ENCODE measurements at regions not wholly inside any gene's neighbourhood (a gene's known extent, or its start where the extent isn't known, plus 50 kb on each side); places are given as distances from the start of the nearest gene placed in this dataset.

GRCh38 chr20:23160536-23161243 lies 74.6 kb upstream of the CD93 start:
- Histone ChIP-seq H3K4me3 (no peak overlapping the region), H3K4me1 (peaks cover 24 to 77% (median 45%) of the 10 kb centered on the region in 4 donors), H3K27ac (peak overlapping the region; percentile 28 to 52 (median 42)), H3K9me3 (no peaks in the 10 kb centered on the region), H3K27me3 (no peaks in the 10 kb centered on the region), H3K36me3 (no peaks in the 10 kb centered on the region)
- 72% methylated on average over 6 of the region's 6 CpGs; no CpG with 5 or more reads in 1 of the 2 donors for WGBS, 2 donors (ENCODE audit: low coverage in 1 of 2)
- DNase-seq, result no peak
- intact Hi-C loops (cut with DNase I; ENCODE audit: low total_unique reads) (no loop called here), in situ Hi-C loops (cut with MboI; ENCODE audit: low pct_ligation_motif_present in 1 of 4, low pct_unique_long_range_greater_than_20kb in 1 of 4, low sequenced_read_pairs in 3 of 4) (no loop called here)
- TF ChIP-seq POLR2A (IDR thresholded peaks at IDR 0.05) (no peak), EP300 (IDR thresholded peaks at IDR 0.05; ENCODE audit: low read depth) (no peak), POLR2AphosphoS5 (IDR thresholded peaks at IDR 0.05) (no peak), CTCF (IDR thresholded peaks at IDR 0.05) (no peak)

GRCh38 chr20:23159947-23160318 lies 73.8 kb upstream of the CD93 start:
- Histone ChIP-seq H3K27ac (peak overlapping the region; percentile 38 to 59 (median 48)), H3K36me3 (no peaks in the 10 kb centered on the region), H3K4me3 (no peak overlapping the region), H3K9me3 (no peaks in the 10 kb centered on the region), H3K27me3 (no peaks in the 10 kb centered on the region), H3K4me1 (peaks cover 21 to 70% (median 41%) of the 10 kb centered on the region in 4 donors)
- intact Hi-C loops (cut with DNase I; ENCODE audit: low total_unique reads), result no loop called here
- DNase-seq, result no peak
- no peak for TF ChIP-seq EP300 (IDR thresholded peaks at IDR 0.05; ENCODE audit: low read depth)
- no peak for TF ChIP-seq POLR2AphosphoS5 (IDR thresholded peaks at IDR 0.05)
- in situ Hi-C loops (cut with MboI; ENCODE audit: low pct_ligation_motif_present in 1 of 4, low pct_unique_long_range_greater_than_20kb in 1 of 4, low sequenced_read_pairs in 3 of 4), result no loop called here
- 39 to 62% methylated on average over 4 of the region's 4 CpGs for WGBS, 2 donors (ENCODE audit: low coverage in 1 of 2)

- intact Hi-C loops (cut with DNase I; ENCODE audit: low total_unique reads), result no loop called here
- no peak for DNase-seq
- peaks cover 16 to 67% (median 37%) of the 10 kb centered on the region in 4 donors for H3K4me1 ChIP-seq
- H3K27ac ChIP-seq, result peak overlapping the region; percentile 38 to 59 (median 48)
- 63 to 83% methylated on average over 1 to 3 of the region's 3 CpGs for WGBS, 2 donors (ENCODE audit: low coverage in 1 of 2)
- no peaks in the 10 kb centered on the region for H3K36me3 ChIP-seq
- H3K4me3 ChIP-seq, result no peak overlapping the region
- H3K9me3 ChIP-seq, result no peaks in the 10 kb centered on the region
- H3K27me3 ChIP-seq, result no peaks in the 10 kb centered on the region
- no peak for TF ChIP-seq EP300 (IDR thresholded peaks at IDR 0.05; ENCODE audit: low read depth)
- TF ChIP-seq POLR2AphosphoS5 (IDR thresholded peaks at IDR 0.05), result no peak
- no peak for TF ChIP-seq CTCF (IDR thresholded peaks at IDR 0.05)
- no peak for TF ChIP-seq POLR2A (IDR thresholded peaks at IDR 0.05)
- in situ Hi-C loops (cut with MboI; ENCODE audit: low pct_ligation_motif_present in 1 of 4, low pct_unique_long_range_greater_than_20kb in 1 of 4, low sequenced_read_pairs in 3 of 4), result no loop called here
These were observed 73.3 kb upstream of the CD93 start for GRCh38 chr20:23159256-23159946.

DNA sequence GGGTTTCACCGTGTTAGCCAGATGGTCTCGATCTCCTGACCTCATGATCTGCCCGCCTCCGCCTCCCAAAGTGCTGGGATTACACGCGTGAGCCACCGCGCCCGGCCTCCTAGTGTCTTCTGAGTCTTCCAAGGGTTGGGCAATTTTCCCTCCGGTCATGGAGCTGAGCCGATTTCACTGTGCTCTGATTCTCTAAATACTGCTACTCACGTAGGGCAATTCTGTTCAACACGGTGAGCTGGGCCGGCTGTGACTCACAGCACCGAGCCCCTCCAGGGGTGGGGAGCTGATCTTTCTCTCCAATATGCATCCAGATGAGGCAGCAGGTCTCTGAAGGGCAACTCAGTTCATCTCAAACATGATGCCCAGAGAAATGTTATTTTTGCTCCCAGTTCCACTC lies 71.6 kb upstream of the CD93 start:
- intact Hi-C loops (cut with DNase I; ENCODE audit: low total_unique reads), result no loop called here
- Histone ChIP-seq H3K27ac (no peak overlapping the region), H3K9me3 (no peaks in the 10 kb centered on the region), H3K27me3 (no peaks in the 10 kb centered on the region), H3K4me3 (no peak overlapping the region), H3K36me3 (no peaks in the 10 kb centered on the region), H3K4me1 (peaks cover 11 to 54% (median 24%) of the 10 kb centered on the region in 4 donors)
- DNase-seq, result no peak
- TF ChIP-seq POLR2A (IDR thresholded peaks at IDR 0.05) (no peak), EP300 (IDR thresholded peaks at IDR 0.05; ENCODE audit: low read depth) (no peak), POLR2AphosphoS5 (IDR thresholded peaks at IDR 0.05) (no peak), CTCF (IDR thresholded peaks at IDR 0.05) (no peak)
- in situ Hi-C loops (cut with MboI; ENCODE audit: low pct_ligation_motif_present in 1 of 4, low pct_unique_long_range_greater_than_20kb in 1 of 4, low sequenced_read_pairs in 3 of 4), result no loop called here
- 89 to 94% methylated on average over 7 to 15 of the region's 15 CpGs for WGBS, 2 donors (ENCODE audit: low coverage in 1 of 2)

Data from transverse colon (tissue), 4 donors.